Liver (tissue), 8 donors: ENCODE measurements at regions not wholly inside any gene's neighbourhood (a gene's known extent, or its start where the extent isn't known, plus 50 kb on each side); places are given as distances from the start of the nearest gene placed in this dataset.

Experiments
- DNase-seq: peaks from one replicate; pipeline ENCODE4 v3.0.0-alpha.2; 2017; ENCODE audit warnings: low spot score
- H3K27ac ChIP-seq, 2 donors: one replicate each; pipeline ENCODE4 v1.7.0; 2013; ENCODE audit warnings: inconsistent platforms in 2 of 2, low read length in 2 of 2, control low read depth in 1 of 2, low read depth in 1 of 2, mild to moderate bottlenecking in 1 of 2
- H3K27me3 ChIP-seq, 4 donors: one replicate each; pipeline versions ENCODE4 v1.6.1 to v1.7.0; 2013; ENCODE audit warnings: low read length in 3 of 4, inconsistent platforms in 1 of 4, mild to moderate bottlenecking in 1 of 4, moderate library complexity in 1 of 4; ENCODE audit not compliant: control insufficient read depth in 4 of 4, insufficient read depth in 4 of 4
- H3K36me3 ChIP-seq, 4 donors: one replicate each; pipeline versions ENCODE4 v1.6.1 to v1.7.0; 2013; ENCODE audit warnings: low read length in 3 of 4, mild to moderate bottlenecking in 3 of 4, low read depth in 1 of 4, moderate library complexity in 1 of 4; ENCODE audit not compliant: control insufficient read depth in 4 of 4, insufficient read depth in 3 of 4
- H3K4me1 ChIP-seq, 4 donors: one replicate each; pipeline versions ENCODE4 v1.6.1 to v1.7.0; 2013; ENCODE audit warnings: low read length in 3 of 4, mild to moderate bottlenecking in 3 of 4, moderate library complexity in 1 of 4; ENCODE audit not compliant: control insufficient read depth in 4 of 4, insufficient read depth in 4 of 4
- H3K4me3 ChIP-seq, 3 donors: one replicate each; pipeline versions ENCODE4 v1.6.1 to v1.7.0; 2013; ENCODE audit warnings: low read length in 3 of 3, control low read depth in 1 of 3, low read depth in 1 of 3, mild to moderate bottlenecking in 1 of 3
- H3K9ac ChIP-seq, 2 donors: one replicate each; pipeline ENCODE4 v1.7.0; 2013; ENCODE audit warnings: low read length in 2 of 2, mild to moderate bottlenecking in 2 of 2, moderate library complexity in 2 of 2, control low read depth in 1 of 2, low read depth in 1 of 2
- H3K9me3 ChIP-seq, 4 donors: one replicate each; pipeline versions ENCODE4 v1.6.1 to v1.7.0; 2013; ENCODE audit warnings: low read length in 3 of 4; ENCODE audit not compliant: control insufficient read depth in 4 of 4
- ATF3 ChIP-seq: IDR thresholded peaks from 2 replicates; pipeline ENCODE4 v1.6.1; 2016; ENCODE audit warnings: antibody characterized with exemption
- EGR1 ChIP-seq, 2 donors: IDR thresholded peaks; 2 replicates each; pipeline ENCODE4 v1.6.1; 2016 to 2018; ENCODE audit warnings: antibody characterized with exemption in 2 of 2, low read depth in 2 of 2
- FOXA2 ChIP-seq: IDR thresholded peaks from 2 replicates; pipeline ENCODE4 v1.6.1; 2016; ENCODE audit warnings: antibody characterized with exemption
- GABPA ChIP-seq, 2 donors: IDR thresholded peaks in 1 of 2; conservative IDR thresholded peaks in 1 of 2; 2 replicates each; pipeline ENCODE4 v1.6.1; 2016; ENCODE audit warnings: antibody characterized with exemption in 2 of 2, mild to moderate bottlenecking in 1 of 2, moderate library complexity in 1 of 2
- HNF4G ChIP-seq: IDR thresholded peaks from 2 replicates; pipeline ENCODE4 v1.6.1; 2016; ENCODE audit warnings: antibody characterized with exemption
- JUND ChIP-seq, 2 donors: IDR thresholded peaks; 2 replicates each; pipeline ENCODE4 v1.6.1; 2016; ENCODE audit warnings: antibody characterized with exemption in 2 of 2
- MAX ChIP-seq: IDR thresholded peaks from 2 replicates; pipeline ENCODE4 v1.6.1; 2016; ENCODE audit warnings: antibody characterized with exemption
- NR2F2 ChIP-seq: IDR thresholded peaks from 2 replicates; pipeline ENCODE4 v1.6.1; 2016; ENCODE audit warnings: antibody characterized with exemption
- RXRA ChIP-seq, 2 donors: IDR thresholded peaks; 2 replicates each; pipeline ENCODE4 v1.6.1; 2017 to 2018; ENCODE audit warnings: antibody characterized with exemption in 2 of 2, mild to moderate bottlenecking in 1 of 2
- YY1 ChIP-seq: IDR thresholded peaks from 2 replicates; pipeline ENCODE4 v1.6.1; 2016; ENCODE audit warnings: antibody characterized with exemption, mild to moderate bottlenecking
- ZBTB33 ChIP-seq: IDR thresholded peaks from 2 replicates; pipeline ENCODE4 v1.6.1; 2016; ENCODE audit warnings: antibody characterized with exemption
- WGBS: extraction: QIAGEN DNeasy Blood & Tissue Kit; methylation state at CpG from one replicate; pipeline ENCODE4 v1.1.7; 2013; 5-methylcytosine and 5-hydroxymethylcytosine counted together
- TF ChIP-seq, protein P1 (sequence below): fragments of 150-350 bp; IDR thresholded peaks from 2 replicates; pipeline ENCODE4 v1.5.1; 2017; ENCODE audit warnings: improper control_type of control experiment, low read depth, low read length; ENCODE audit not compliant: missing input control
- donor health status: healthy.
- donor health status: healthy.
- donor health status: healthy.
- donor health status: healthy.
- donor health status: healthy.

- TF ChIP-seq YY1 = no peak
- TF ChIP-seq GABPA (IDR thresholded peaks at IDR 0.05 in 1 of 2, conservative IDR thresholded peaks at IDR 0.05 in 1 of 2) = no peak
- TF ChIP-seq MAX = no peak
These were observed 619.7 kb downstream of the BRD1 start (continued) for GRCh38 chr22:49208004-49208402.

- Histone ChIP-seq H3K36me3 (no peaks in the 10 kb centered on the region), H3K4me1 (peaks cover 10 to 25% (median 20%) of the 10 kb centered on the region in 4 donors), H3K27ac (no peak overlapping the region), H3K9ac (no peak overlapping the region), H3K27me3 (no peaks in the 10 kb centered on the region), H3K4me3 (no peak overlapping the region), H3K9me3 (no peaks in the 10 kb centered on the region)
- 88% methylated on average over 16 of the region's 16 CpGs for WGBS
- TF ChIP-seq JUND (IDR thresholded peaks at IDR 0.05) = no peak
- no peak for TF ChIP-seq FOXA2
- TF ChIP-seq ZBTB33 = no peak
- no peak for TF ChIP-seq NR2F2
- TF ChIP-seq YY1 = no peak
- no peak for TF ChIP-seq GABPA (IDR thresholded peaks at IDR 0.05 in 1 of 2, conservative IDR thresholded peaks at IDR 0.05 in 1 of 2)
- DNase-seq = no peak
These were observed 620.4 kb downstream of the BRD1 start for GRCh38 chr22:49207008-49208003.

DNA sequence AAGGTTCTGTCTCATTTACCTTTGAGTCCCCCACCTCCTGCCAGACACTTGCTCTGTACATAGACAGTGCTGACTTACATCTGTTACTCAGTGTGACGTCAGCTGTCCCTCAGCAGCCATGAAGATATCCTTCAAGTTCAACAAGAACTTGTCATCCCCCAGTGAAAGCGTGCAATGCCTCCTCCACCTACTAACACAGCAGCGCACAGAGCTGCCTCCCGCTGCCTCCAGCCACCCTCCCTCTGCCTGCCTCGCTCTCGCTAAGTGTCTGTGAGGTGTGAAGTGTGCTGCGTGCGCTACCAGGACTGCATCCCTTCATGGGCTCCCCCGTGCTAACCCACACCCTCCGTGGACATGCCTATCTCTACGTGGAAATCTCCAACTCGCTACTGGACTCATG is 621.4 kb downstream of the BRD1 start:
- DNase-seq = no peak
- Histone ChIP-seq H3K27me3 (no peaks in the 10 kb centered on the region), H3K36me3 (no peaks in the 10 kb centered on the region), H3K4me1 (peaks cover 10 to 22% (median 19%) of the 10 kb centered on the region in 4 donors), H3K4me3 (no peak overlapping the region), H3K9me3 (no peaks in the 10 kb centered on the region), H3K27ac (no peak overlapping the region), H3K9ac (no peak overlapping the region)
- no peak for TF ChIP-seq ATF3
- no peak for TF ChIP-seq HNF4G
- TF ChIP-seq, protein P1, sequence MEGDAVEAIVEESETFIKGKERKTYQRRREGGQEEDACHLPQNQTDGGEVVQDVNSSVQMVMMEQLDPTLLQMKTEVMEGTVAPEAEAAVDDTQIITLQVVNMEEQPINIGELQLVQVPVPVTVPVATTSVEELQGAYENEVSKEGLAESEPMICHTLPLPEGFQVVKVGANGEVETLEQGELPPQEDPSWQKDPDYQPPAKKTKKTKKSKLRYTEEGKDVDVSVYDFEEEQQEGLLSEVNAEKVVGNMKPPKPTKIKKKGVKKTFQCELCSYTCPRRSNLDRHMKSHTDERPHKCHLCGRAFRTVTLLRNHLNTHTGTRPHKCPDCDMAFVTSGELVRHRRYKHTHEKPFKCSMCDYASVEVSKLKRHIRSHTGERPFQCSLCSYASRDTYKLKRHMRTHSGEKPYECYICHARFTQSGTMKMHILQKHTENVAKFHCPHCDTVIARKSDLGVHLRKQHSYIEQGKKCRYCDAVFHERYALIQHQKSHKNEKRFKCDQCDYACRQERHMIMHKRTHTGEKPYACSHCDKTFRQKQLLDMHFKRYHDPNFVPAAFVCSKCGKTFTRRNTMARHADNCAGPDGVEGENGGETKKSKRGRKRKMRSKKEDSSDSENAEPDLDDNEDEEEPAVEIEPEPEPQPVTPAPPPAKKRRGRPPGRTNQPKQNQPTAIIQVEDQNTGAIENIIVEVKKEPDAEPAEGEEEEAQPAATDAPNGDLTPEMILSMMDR = no peak
- TF ChIP-seq ZBTB33 = no peak
- no peak for TF ChIP-seq JUND (IDR thresholded peaks at IDR 0.05)
- TF ChIP-seq RXRA (IDR thresholded peaks at IDR 0.05) = no peak
- TF ChIP-seq EGR1 (IDR thresholded peaks at IDR 0.05; ENCODE audit: low read depth in 2 of 2) = no peak
- no peak for TF ChIP-seq MAX
- WGBS = 93% methylated on average over 12 of the region's 12 CpGs
